Breast epithelium (tissue), 4 donors: ENCODE measurements at regions not wholly inside any gene's neighbourhood (a gene's known extent, or its start where the extent isn't known, plus 50 kb on each side); places are given as distances from the start of the nearest gene placed in this dataset.
"Not testable (repeated sequence)": the region's sequence is repeated elsewhere in the genome, so short reads cannot be mapped to it uniquely, and the experiment has no call there.

Experiments used
- DNase-seq, 2 donors: peaks; one replicate each; pipeline ENCODE4 v3.0.0-alpha.2; 2019; ENCODE audit warnings: low spot score in 2 of 2
- H3K27ac ChIP-seq, 2 donors: fragments of 200-600 bp; sonication (generic) in 1 of 2; one replicate each; pipeline ENCODE4 v1.5.1; 2016 to 2019; ENCODE audit warnings: mild to moderate bottlenecking in 1 of 2
- H3K27me3 ChIP-seq, 2 donors: fragments of 200-600 bp; sonication (generic) in 1 of 2; one replicate each; pipeline versions ENCODE4 v1.5.1 to v1.6.0; 2017 to 2019; ENCODE audit warnings: control low read depth in 1 of 2, mild to moderate bottlenecking in 1 of 2
- H3K36me3 ChIP-seq: fragments of 200-600 bp; one replicate; pipeline ENCODE4 v1.5.1; 2019
- H3K4me1 ChIP-seq, 2 donors: fragments of 200-600 bp; sonication (generic); one replicate each; pipeline ENCODE4 v1.5.1; 2016 to 2019; ENCODE audit warnings: control low read depth in 1 of 2
- H3K4me3 ChIP-seq, 3 donors: fragments of 200-600 bp; sonication (generic); 1 replicate in 2 of 3; 2 replicates in 1 of 3; pipeline ENCODE4 v1.5.1; 2016 to 2019; ENCODE audit warnings: mild to moderate bottlenecking in 3 of 3, moderate library complexity in 2 of 3
- H3K9me3 ChIP-seq, 2 donors: fragments of 200-600 bp; sonication (generic) in 1 of 2; one replicate each; pipeline ENCODE4 v1.5.1; 2016 to 2019; ENCODE audit warnings: control low read depth in 1 of 2
- CTCF ChIP-seq, 3 donors: fragments of 450-650 bp; IDR thresholded peaks; one replicate each; pipeline ENCODE4 v1.5.1; 2016 to 2017; ENCODE audit warnings: antibody characterized with exemption in 3 of 3, mild to moderate bottlenecking in 3 of 3, moderate library complexity in 3 of 3
- POLR2A ChIP-seq: fragments of 450-650 bp; IDR thresholded peaks from one replicate; pipeline ENCODE4 v1.6.1; 2016; ENCODE audit warnings: antibody characterized with exemption, mild to moderate bottlenecking, moderate library complexity
- POLR2AphosphoS5 ChIP-seq, 3 donors: sonication (generic); formaldehyde crosslinking; IDR thresholded peaks; one replicate each; pipeline ENCODE4 v1.6.1; 2017; ENCODE audit warnings: antibody characterized with exemption in 3 of 3
- intact Hi-C: fragments of 100-400 bp; cut with DNase I; formaldehyde crosslinking; loops from one replicate; pipeline ENCODE4 v1.15.1; 2023; ENCODE audit warnings: low total_unique reads

GRCh38 chr1:194361374-194362131 is 1175.1 kb upstream of the B3GALT2 start:
- Histone ChIP-seq H3K4me1 (no peaks in the 10 kb centered on the region), H3K4me3 (no peak overlapping the region), H3K9me3 (no peaks in the 10 kb centered on the region), H3K27me3 (no peaks in the 10 kb centered on the region), H3K27ac (no peak overlapping the region), H3K36me3 (no peaks in the 10 kb centered on the region)
- TF ChIP-seq POLR2A (no peak), CTCF (IDR thresholded peaks at IDR 0.05) (no peak), POLR2AphosphoS5 (IDR thresholded peaks at IDR 0.05) (no peak)
- no peak for DNase-seq
- intact Hi-C loops = no loop called here

GRCh38 chr1:194358208-194358581 is 1171.8 kb upstream of the B3GALT2 start:
- Histone ChIP-seq H3K4me3 (no peak overlapping the region), H3K36me3 (no peaks in the 10 kb centered on the region), H3K4me1 (no peaks in the 10 kb centered on the region), H3K27me3 (no peaks in the 10 kb centered on the region), H3K27ac (no peak overlapping the region), H3K9me3 (no peaks in the 10 kb centered on the region)
- intact Hi-C loops = no loop called here
- TF ChIP-seq POLR2AphosphoS5 (IDR thresholded peaks at IDR 0.05) = no peak
- no peak for TF ChIP-seq POLR2A
- TF ChIP-seq CTCF (IDR thresholded peaks at IDR 0.05) = no peak
- no peak for DNase-seq

GRCh38 chr1:194357573-194358207 is 1171.3 kb upstream of the B3GALT2 start:
- H3K9me3 ChIP-seq, DNase-seq, H3K4me3 ChIP-seq, intact Hi-C loops, H3K27me3 ChIP-seq, H3K36me3 ChIP-seq, H3K4me1 ChIP-seq, H3K27ac ChIP-seq: not testable (repeated sequence)

- no peak overlapping the region for H3K4me3 ChIP-seq
- H3K27ac ChIP-seq = no peak overlapping the region
- H3K36me3 ChIP-seq = no peaks in the 10 kb centered on the region
- TF ChIP-seq POLR2A (no peak), CTCF (IDR thresholded peaks at IDR 0.05) (no peak), POLR2AphosphoS5 (IDR thresholded peaks at IDR 0.05) (no peak)
- intact Hi-C loops = no loop called here
- DNase-seq = no peak
- H3K4me1 ChIP-seq = no peaks in the 10 kb centered on the region
- no peaks in the 10 kb centered on the region for H3K9me3 ChIP-seq
- no peaks in the 10 kb centered on the region for H3K27me3 ChIP-seq
Measured at GRCh38 chr1:194355488-194356106, 1169.2 kb upstream of the B3GALT2 start.

GRCh38 chr1:194353121-194353520 is 1166.7 kb upstream of the B3GALT2 start:
- Histone ChIP-seq H3K36me3 (no peaks in the 10 kb centered on the region), H3K27ac (no peak overlapping the region), H3K4me3 (no peak overlapping the region), H3K27me3 (no peaks in the 10 kb centered on the region), H3K9me3 (no peaks in the 10 kb centered on the region), H3K4me1 (no peaks in the 10 kb centered on the region)
- no peak for TF ChIP-seq POLR2AphosphoS5 (IDR thresholded peaks at IDR 0.05)
- TF ChIP-seq CTCF (IDR thresholded peaks at IDR 0.05) = no peak
- TF ChIP-seq POLR2A = no peak
- no peak for DNase-seq
- intact Hi-C loops = no loop called here
